Ectodermal cell (in vitro differentiated cells): ENCODE measurements at regions not wholly inside any gene's neighbourhood (a gene's known extent, or its start where the extent isn't known, plus 50 kb on each side); places are given as distances from the start of the nearest gene placed in this dataset.
"Not testable (repeated sequence)": the region's sequence is repeated elsewhere in the genome, so short reads cannot be mapped to it uniquely, and the experiment has no call there.

Experiments used
- H3K27ac ChIP-seq: 2 replicates; pipeline ENCODE4 v1.7.0; 2013; ENCODE audit warnings: mild to moderate bottlenecking, low read depth, low read length; ENCODE audit not compliant: insufficient read depth, poor library complexity, severe bottlenecking
- H3K27me3 ChIP-seq: 2 replicates; pipeline ENCODE4 v1.7.0; 2013; ENCODE audit warnings: mild to moderate bottlenecking, low read length; ENCODE audit not compliant: insufficient read depth, control insufficient read depth, poor library complexity, severe bottlenecking
- H3K36me3 ChIP-seq: one replicate; pipeline ENCODE4 v1.7.0; 2013; ENCODE audit warnings: low read length; ENCODE audit not compliant: control insufficient read depth, insufficient read depth
- H3K4me1 ChIP-seq: one replicate; pipeline ENCODE4 v1.7.0; 2013; ENCODE audit warnings: low read length; ENCODE audit not compliant: control insufficient read depth, insufficient read depth
- H3K4me3 ChIP-seq: 2 replicates; pipeline ENCODE4 v1.7.0; 2013; ENCODE audit warnings: low read depth, low read length, control low read depth; ENCODE audit not compliant: insufficient read depth
- H3K9me3 ChIP-seq: 2 replicates; pipeline ENCODE4 v1.7.0; 2013; ENCODE audit warnings: mild to moderate bottlenecking, low read length, moderate library complexity; ENCODE audit not compliant: control insufficient read depth
- WGBS, 2 experiments: methylation state at CpG; one replicate each; pipeline ENCODE4 v1.1.7; 2013; ENCODE audit warnings: missing lambda C conversion rate in 2 of 2; 5-methylcytosine and 5-hydroxymethylcytosine counted together

GRCh38 chr4:26201120-26201519 lies 119.7 kb upstream of the RBPJ start:
- WGBS, 2 experiments: 92 to 95% methylated on average over 2 of the region's 2 CpGs
- H3K27ac ChIP-seq: no peak overlapping the region
- H3K27me3 ChIP-seq: no peaks in the 10 kb centered on the region
- H3K9me3 ChIP-seq: no peaks in the 10 kb centered on the region
- H3K36me3 ChIP-seq: no peaks in the 10 kb centered on the region
- H3K4me3 ChIP-seq: no peak overlapping the region
- H3K4me1 ChIP-seq: no peaks in the 10 kb centered on the region

GRCh38 chr4:26204249-26204825 lies 116.5 kb upstream of the RBPJ start:
- Histone ChIP-seq H3K4me3 (no peak overlapping the region), H3K9me3 (no peaks in the 10 kb centered on the region), H3K36me3 (no peaks in the 10 kb centered on the region), H3K4me1 (no peaks in the 10 kb centered on the region), H3K27me3 (no peaks in the 10 kb centered on the region), H3K27ac (no peak overlapping the region)
- WGBS, 2 experiments: 94 to 95% methylated on average over 8 of the region's 8 CpGs

GRCh38 chr4:26204911-26205370 lies 115.9 kb upstream of the RBPJ start:
- 79 to 80% methylated on average over 7 of the region's 7 CpGs for WGBS, 2 experiments
- Histone ChIP-seq H3K27ac (no peak overlapping the region), H3K27me3 (no peaks in the 10 kb centered on the region), H3K4me1 (no peaks in the 10 kb centered on the region), H3K4me3 (no peak overlapping the region), H3K9me3 (no peaks in the 10 kb centered on the region), H3K36me3 (no peaks in the 10 kb centered on the region)

- 78 to 90% methylated on average over 2 of the region's 2 CpGs for WGBS, 2 experiments
Measured at GRCh38 chr4:26206339-26206738, 114.5 kb upstream of the RBPJ start.

GRCh38 chr4:26206999-26207398 lies 113.8 kb upstream of the RBPJ start:
- no peaks in the 10 kb centered on the region for H3K4me1 ChIP-seq
- no peaks in the 10 kb centered on the region for H3K27me3 ChIP-seq
- WGBS, 2 experiments: 77 to 88% methylated on average over 3 of the region's 3 CpGs
- no peak overlapping the region for H3K27ac ChIP-seq
- no peaks in the 10 kb centered on the region for H3K9me3 ChIP-seq
- no peak overlapping the region for H3K4me3 ChIP-seq
- H3K36me3 ChIP-seq: no peaks in the 10 kb centered on the region

More at GRCh38 chr4:26206339-26206738, 114.5 kb upstream of the RBPJ start:
- Histone ChIP-seq H3K4me1 (no peaks in the 10 kb centered on the region), H3K36me3 (no peaks in the 10 kb centered on the region), H3K4me3 (no peak overlapping the region), H3K27ac (no peak overlapping the region), H3K27me3 (no peaks in the 10 kb centered on the region), H3K9me3 (no peaks in the 10 kb centered on the region)

GRCh38 chr4:26207631-26208030 lies 113.2 kb upstream of the RBPJ start:
- Histone ChIP-seq H3K4me3 (no peak overlapping the region), H3K36me3 (no peaks in the 10 kb centered on the region), H3K9me3 (no peaks in the 10 kb centered on the region), H3K27ac (no peak overlapping the region), H3K27me3 (no peaks in the 10 kb centered on the region), H3K4me1 (no peaks in the 10 kb centered on the region)
- 94 to 96% methylated on average over 3 of the region's 3 CpGs for WGBS, 2 experiments

- Histone ChIP-seq H3K4me1 (no peaks in the 10 kb centered on the region), H3K4me3 (no peak overlapping the region), H3K9me3 (no peaks in the 10 kb centered on the region), H3K27me3 (no peaks in the 10 kb centered on the region), H3K27ac (no peak overlapping the region), H3K36me3 (no peaks in the 10 kb centered on the region)
- 86 to 94% methylated on average over 2 of the region's 2 CpGs for WGBS, 2 experiments
Measured at GRCh38 chr4:26208237-26208994, 112.4 kb upstream of the RBPJ start.

GRCh38 chr4:26209378-26209777 lies 111.4 kb upstream of the RBPJ start:
- H3K4me3 ChIP-seq, H3K36me3 ChIP-seq, H3K27ac ChIP-seq, H3K4me1 ChIP-seq, H3K9me3 ChIP-seq, H3K27me3 ChIP-seq: not testable (repeated sequence)
- WGBS, 2 experiments: 86 to 100% methylated on average over 1 of the region's 1 CpG

- H3K27me3 ChIP-seq: no peaks in the 10 kb centered on the region
- H3K9me3 ChIP-seq: no peaks in the 10 kb centered on the region
- no peaks in the 10 kb centered on the region for H3K4me1 ChIP-seq
- H3K4me3 ChIP-seq: no peak overlapping the region
- no peaks in the 10 kb centered on the region for H3K36me3 ChIP-seq
- WGBS, 2 experiments: 94% methylated on average over 2 of the region's 2 CpGs
- no peak overlapping the region for H3K27ac ChIP-seq
Measured at GRCh38 chr4:26212528-26212927, 108.3 kb upstream of the RBPJ start.

- WGBS, 2 experiments: 89 to 98% methylated on average over 1 of the region's 1 CpG
- Histone ChIP-seq H3K9me3 (no peaks in the 10 kb centered on the region), H3K4me1 (no peaks in the 10 kb centered on the region), H3K36me3 (no peaks in the 10 kb centered on the region), H3K27ac (no peak overlapping the region), H3K27me3 (no peaks in the 10 kb centered on the region), H3K4me3 (no peak overlapping the region)
Measured at GRCh38 chr4:26213317-26213716, 107.5 kb upstream of the RBPJ start.
